ENCODE measurements at regions not wholly inside any gene's neighbourhood (a gene's known extent, or its start where the extent isn't known, plus 50 kb on each side); places are given as distances from the start of the nearest gene placed in this dataset.

DNA sequence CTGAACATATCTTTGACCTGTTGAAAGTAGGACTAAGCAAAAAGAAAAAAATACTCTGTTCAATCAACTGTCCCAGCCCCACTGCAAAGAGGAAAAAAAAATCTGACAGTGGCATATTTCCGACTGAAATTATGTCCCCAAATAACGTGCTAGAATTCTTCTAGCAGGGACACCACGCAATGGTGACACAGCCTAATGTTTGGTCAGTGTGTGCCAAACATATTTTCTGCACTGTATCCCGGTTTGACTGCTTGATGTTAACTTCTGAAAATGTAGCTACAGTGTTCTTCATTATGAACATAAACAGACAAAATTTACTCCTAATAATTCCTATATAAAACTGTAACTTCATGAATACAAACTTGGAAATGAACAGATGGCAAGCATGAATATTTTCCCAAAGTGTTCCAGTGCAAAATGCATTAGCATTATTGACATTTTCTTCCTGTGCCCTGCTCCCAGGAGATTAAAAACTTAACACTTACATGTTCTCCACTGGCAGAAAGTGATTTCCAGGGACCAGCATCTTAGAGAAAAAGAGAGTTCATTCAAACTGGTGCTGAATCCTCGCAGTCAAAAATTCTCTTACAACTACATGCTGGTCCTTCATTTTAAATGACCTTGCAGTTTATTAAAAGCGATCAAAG lies 72.4 kb upstream of the SYT1 start:
- no peak for DNase-seq (ENCODE audit: low spot score)

DNA sequence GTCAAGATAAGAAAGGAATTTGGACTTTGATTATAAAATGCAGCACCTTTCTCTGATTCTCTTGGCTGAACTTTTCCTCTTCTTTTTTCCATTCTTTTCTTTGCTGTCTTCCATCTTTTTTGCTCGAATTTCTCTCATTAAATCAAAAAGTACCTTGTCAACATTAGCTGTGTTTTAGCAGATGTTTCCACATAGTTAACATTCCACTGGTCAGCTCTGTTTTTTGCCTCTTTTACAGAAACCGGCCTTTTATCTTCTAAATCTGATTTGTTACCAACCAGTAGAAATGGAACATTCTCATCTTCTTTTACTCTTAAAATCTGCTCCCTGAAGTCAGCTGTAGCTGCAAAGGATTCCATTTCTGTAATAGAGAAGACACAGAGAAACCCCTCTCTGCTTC lies 71.1 kb upstream of the SYT1 start:
- no peak for DNase-seq (ENCODE audit: low spot score)

DNA sequence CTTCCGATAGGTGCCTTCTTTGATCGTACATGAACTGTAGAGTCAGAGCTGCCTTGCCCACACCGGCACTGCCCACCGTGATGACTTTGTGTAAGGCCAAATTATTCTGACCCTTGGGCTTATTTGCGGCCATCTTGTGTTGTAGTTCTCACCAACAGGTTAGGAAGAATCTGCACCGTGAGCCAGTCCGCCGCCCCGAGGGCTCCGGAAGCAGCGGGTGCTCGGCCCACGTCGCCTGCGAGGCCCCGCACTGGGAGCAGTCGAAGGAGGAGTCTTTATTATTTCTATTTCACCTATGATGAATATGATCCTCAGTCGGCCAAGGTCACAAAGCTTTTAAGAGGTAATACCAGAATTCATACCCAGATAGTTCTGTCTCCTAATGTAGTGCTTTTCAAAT lies 70.6 kb upstream of the SYT1 start:
- no peak for DNase-seq (ENCODE audit: low spot score)

DNA sequence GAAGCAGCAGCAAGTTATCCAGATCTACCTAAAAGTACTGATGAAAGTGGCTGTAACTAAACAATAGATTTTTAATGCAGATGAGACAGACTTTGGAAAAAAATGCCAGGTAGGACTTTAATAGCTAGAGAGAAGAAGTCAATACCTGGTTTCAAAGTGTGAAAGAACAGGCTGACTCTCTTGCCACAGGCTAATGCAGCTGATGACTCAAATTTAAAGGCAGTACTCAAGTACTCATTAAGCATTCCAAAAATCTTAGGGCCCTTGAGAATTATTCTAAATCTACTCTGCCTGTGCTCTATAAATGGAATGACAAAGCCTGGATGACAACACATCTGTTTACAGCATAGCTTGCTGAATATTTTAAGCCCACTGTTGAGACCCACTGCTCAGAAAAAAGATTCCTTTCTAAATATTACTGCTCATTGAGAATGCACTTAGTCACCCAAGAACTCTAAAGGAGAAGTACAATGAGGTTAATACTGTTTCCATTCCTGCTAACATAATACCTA lies 68.6 kb upstream of the SYT1 start:
- no peak for DNase-seq (ENCODE audit: low spot score)

DNA sequence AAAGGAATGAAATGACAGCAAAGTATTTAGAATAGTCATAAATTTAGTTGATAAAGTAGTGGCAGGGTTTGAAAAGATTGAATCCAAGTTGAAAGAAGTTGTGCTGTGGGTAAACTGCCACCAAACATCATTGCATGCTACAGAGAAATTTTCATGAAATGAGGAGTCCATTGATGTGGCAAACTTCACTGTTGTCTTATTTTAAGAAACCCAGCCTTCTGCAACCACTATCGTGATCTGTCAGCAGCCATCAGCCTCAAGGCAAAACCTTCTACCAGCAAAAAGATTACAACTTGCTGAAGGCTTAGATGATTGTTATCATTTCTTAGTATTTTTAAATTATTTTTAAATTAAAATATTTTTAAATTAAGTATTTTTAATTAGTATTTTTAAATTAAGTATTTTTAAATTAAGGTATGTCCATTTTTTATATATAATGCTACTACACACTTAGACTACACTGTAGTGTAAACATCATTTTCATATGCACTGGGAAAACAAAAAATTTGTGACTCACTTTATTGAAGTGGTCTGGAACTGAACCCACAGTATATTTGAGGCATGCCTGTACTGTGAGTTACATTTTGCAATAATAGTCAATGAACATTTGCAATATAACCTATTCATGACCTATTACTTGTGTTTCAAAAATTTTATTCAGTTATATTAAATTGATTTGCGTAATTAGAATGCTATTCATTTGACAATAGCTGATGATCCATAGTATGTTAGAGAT lies 67.2 kb upstream of the SYT1 start:
- no peak for DNase-seq (ENCODE audit: low spot score)

DNA sequence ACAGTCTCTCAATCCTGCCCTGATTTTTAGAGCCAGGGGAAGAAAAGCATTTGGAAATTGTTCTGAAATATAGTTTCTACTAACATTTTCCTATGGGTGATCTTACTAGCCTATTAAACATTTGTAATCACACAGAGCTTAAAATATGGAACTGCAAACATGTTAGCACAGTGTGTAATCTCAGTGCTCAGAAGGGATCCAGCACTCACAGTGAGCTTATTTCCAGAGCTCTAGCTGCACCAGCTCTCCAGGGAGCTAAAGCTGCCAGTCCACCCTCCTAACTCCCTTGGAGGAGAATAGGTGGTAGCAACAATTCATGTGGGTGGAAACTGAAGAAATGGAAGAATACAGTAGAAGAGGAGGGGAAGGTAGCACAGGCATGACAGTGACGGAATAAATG lies 64.9 kb upstream of the SYT1 start:
- no peak for DNase-seq (ENCODE audit: low spot score)

DNA sequence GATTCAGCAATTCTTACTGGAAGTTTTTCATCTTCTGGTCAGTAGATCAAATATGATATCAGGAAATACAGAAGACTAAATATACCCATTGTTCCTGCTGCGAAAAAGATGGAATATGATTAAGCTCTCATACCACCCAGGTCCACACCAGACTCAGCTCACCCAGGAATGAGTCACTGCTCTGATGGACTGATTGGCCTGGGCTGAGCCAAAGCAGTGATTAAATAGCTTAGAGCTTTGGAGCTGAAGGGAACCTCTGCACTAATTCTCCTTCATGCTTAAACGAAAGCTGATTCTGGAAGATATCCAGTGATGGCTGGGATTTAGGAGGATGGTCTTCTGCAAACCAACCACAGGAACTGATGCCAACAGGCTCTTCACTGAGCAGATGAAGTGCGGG lies 62.0 kb upstream of the SYT1 start:
- DNase-seq (ENCODE audit: low spot score), result no peak

DNA sequence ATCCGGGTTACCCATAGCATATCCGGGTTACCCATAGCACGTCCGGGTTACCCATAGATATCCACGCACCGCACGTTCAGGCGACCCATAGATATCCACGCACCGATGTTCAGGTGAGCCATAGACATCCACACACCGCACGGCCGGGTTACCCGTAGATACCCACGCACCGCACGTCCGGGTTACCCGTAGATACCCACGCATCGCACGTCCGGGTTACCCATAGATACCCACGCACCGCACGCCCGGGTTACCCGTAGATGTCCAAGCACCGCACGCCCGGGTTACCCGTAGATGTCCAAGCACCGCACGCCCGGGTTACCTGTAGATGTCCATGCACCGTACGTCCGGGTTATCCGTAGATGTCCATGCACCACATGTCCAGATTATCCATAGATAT lies 60.3 kb upstream of the SYT1 start:
- DNase-seq (ENCODE audit: low spot score), result no peak
